SK-N-SH treated with all-trans-retinoic acid at 6 μM for 48 hours (cell line): ENCODE measurements at regions not wholly inside any gene's neighbourhood (a gene's known extent, or its start where the extent isn't known, plus 50 kb on each side); places are given as distances from the start of the nearest gene placed in this dataset.

ENCODE experiments used
- ATAC-seq: fragments of 200-7000 bp; cut with Tn5 transposase; 3 replicates; pipeline ENCODE4 v1.9.1; 2020; ENCODE audit warnings: mild to moderate bottlenecking, moderate library complexity
- ARNTL ChIP-seq: fragments of 450-650 bp; formaldehyde crosslinking; IDR thresholded peaks from 2 replicates; pipeline ENCODE4 v1.5.0; 2020; ENCODE audit warnings: low read depth, mild to moderate bottlenecking, moderate library complexity, borderline replicate concordance
- BACH2 ChIP-seq: fragments of 250-450 bp; sonication (Bioruptor Pico); IDR thresholded peaks from 2 replicates; pipeline ENCODE4 v1.9.0; 2021; ENCODE audit warnings: mild to moderate bottlenecking, borderline replicate concordance
- CREB5 ChIP-seq: fragments of 250-450 bp; sonication (Bioruptor Pico); IDR thresholded peaks from 2 replicates; pipeline ENCODE4 v1.5.1; 2020; ENCODE audit warnings: low read depth, mild to moderate bottlenecking, moderate library complexity
- CSDC2 ChIP-seq: fragments of 250-450 bp; sonication (Bioruptor Pico); IDR thresholded peaks from 2 replicates; pipeline ENCODE4 v1.5.0; 2020; ENCODE audit warnings: mild to moderate bottlenecking, moderate library complexity
- CSRNP3 ChIP-seq: fragments of 250-450 bp; sonication (Bioruptor Pico); IDR thresholded peaks from 2 replicates; pipeline ENCODE4 v1.5.1; 2021; ENCODE audit warnings: mild to moderate bottlenecking, moderate library complexity
- ESRRG ChIP-seq: fragments of 250-450 bp; sonication (Bioruptor Pico); IDR thresholded peaks from 2 replicates; pipeline ENCODE4 v1.6.1; 2021; ENCODE audit warnings: mild to moderate bottlenecking
- GLIS3 ChIP-seq: fragments of 250-450 bp; sonication (Bioruptor Pico); IDR thresholded peaks from 2 replicates; pipeline ENCODE4 v1.5.0; 2020; ENCODE audit warnings: mild to moderate bottlenecking, moderate library complexity
- ISL1 ChIP-seq: fragments of 250-450 bp; sonication (Bioruptor Pico); IDR thresholded peaks from 2 replicates; pipeline ENCODE4 v2.1.2; 2022; ENCODE audit warnings: mild to moderate bottlenecking, moderate library complexity
- OSR1 ChIP-seq: fragments of 250-450 bp; sonication (Bioruptor Pico); IDR thresholded peaks from 2 replicates; pipeline ENCODE4 v1.8.0; 2022; ENCODE audit warnings: moderate library complexity, mild to moderate bottlenecking, inconsistent platforms
- PATZ1 ChIP-seq: fragments of 250-450 bp; sonication (Bioruptor Pico); IDR thresholded peaks from 2 replicates; pipeline ENCODE4 v1.8.0; 2020; ENCODE audit warnings: mild to moderate bottlenecking, moderate library complexity, borderline replicate concordance
- POU6F1 ChIP-seq: fragments of 250-450 bp; sonication (Bioruptor Pico); IDR thresholded peaks from 2 replicates; pipeline ENCODE4 v1.8.0; 2021; ENCODE audit warnings: low read depth, mild to moderate bottlenecking, moderate library complexity, borderline replicate concordance
- PPARA ChIP-seq: fragments of 250-450 bp; sonication (Bioruptor Pico); IDR thresholded peaks from 2 replicates; pipeline ENCODE4 v1.5.0; 2020; ENCODE audit warnings: mild to moderate bottlenecking, borderline replicate concordance
- RARB ChIP-seq: fragments of 250-450 bp; sonication (Bioruptor Pico); IDR thresholded peaks from 2 replicates; pipeline ENCODE4 v1.8.0; 2021; ENCODE audit warnings: mild to moderate bottlenecking, moderate library complexity
- TCF4 ChIP-seq: fragments of 250-450 bp; sonication (Bioruptor Pico); IDR thresholded peaks from 2 replicates; pipeline ENCODE4 v1.8.0; 2021; ENCODE audit warnings: mild to moderate bottlenecking, moderate library complexity, borderline replicate concordance
- TSHZ2 ChIP-seq: fragments of 250-450 bp; sonication (Bioruptor Pico); IDR thresholded peaks from 2 replicates; pipeline ENCODE4 v1.5.0; 2020; ENCODE audit warnings: mild to moderate bottlenecking, moderate library complexity
- ZC3H10 ChIP-seq: fragments of 250-450 bp; sonication (Bioruptor Pico); IDR thresholded peaks from 2 replicates; pipeline ENCODE4 v1.5.1; 2021; ENCODE audit warnings: mild to moderate bottlenecking, moderate library complexity
- ZFP3 ChIP-seq: fragments of 250-450 bp; sonication (Bioruptor Pico); IDR thresholded peaks from 2 replicates; pipeline ENCODE4 v1.5.0; 2020; ENCODE audit warnings: mild to moderate bottlenecking, moderate library complexity
- ZFP30 ChIP-seq: fragments of 450-650 bp; formaldehyde crosslinking; IDR thresholded peaks from 2 replicates; pipeline ENCODE4 v1.5.0; 2022; ENCODE audit warnings: mild to moderate bottlenecking, moderate library complexity
- ZNF565 ChIP-seq: fragments of 450-650 bp; formaldehyde crosslinking; conservative IDR thresholded peaks from 2 replicates; pipeline ENCODE4 v1.5.0; 2020; ENCODE audit warnings: low read depth, mild to moderate bottlenecking, moderate library complexity
- ZNF70 ChIP-seq: fragments of 450-650 bp; formaldehyde crosslinking; IDR thresholded peaks from 2 replicates; pipeline ENCODE4 v1.5.0; 2020; ENCODE audit warnings: mild to moderate bottlenecking, moderate library complexity
- ZNF8 ChIP-seq: fragments of 450-650 bp; formaldehyde crosslinking; IDR thresholded peaks from 2 replicates; pipeline ENCODE4 v1.5.0; 2020; ENCODE audit warnings: mild to moderate bottlenecking, moderate library complexity

- TF ChIP-seq ZFP30 (CRISPR knock-in tag): no peak
- TF ChIP-seq ESRRG: no peak
- TF ChIP-seq CSRNP3 (CRISPR knock-in tag): no peak
- no peak for ATAC-seq
These were observed 747.6 kb downstream of the RFPL4B start for GRCh38 chr6:113094779-113095178.

- no peak for TF ChIP-seq ARNTL (CRISPR knock-in tag)
- no peak for TF ChIP-seq TSHZ2 (CRISPR knock-in tag)
- TF ChIP-seq ZNF565 (CRISPR knock-in tag): no peak
- TF ChIP-seq RARB (CRISPR knock-in tag): no peak
- TF ChIP-seq OSR1: no peak
- TF ChIP-seq ESRRG: no peak
- no peak for TF ChIP-seq BACH2
- no peak for TF ChIP-seq ISL1 (CRISPR knock-in tag)
- no peak for TF ChIP-seq ZFP30 (CRISPR knock-in tag)
- TF ChIP-seq TCF4 (CRISPR knock-in tag): no peak
- TF ChIP-seq CSDC2 (CRISPR knock-in tag): no peak
- TF ChIP-seq POU6F1 (CRISPR knock-in tag): no peak
- no peak for TF ChIP-seq CSRNP3 (CRISPR knock-in tag)
- TF ChIP-seq PATZ1 (CRISPR knock-in tag): no peak
- TF ChIP-seq CREB5: no peak
- no peak for TF ChIP-seq ZFP3 (CRISPR knock-in tag)
- ATAC-seq: no peak
These were observed 748.7 kb downstream of the RFPL4B start for GRCh38 chr6:113095841-113096240.

GRCh38 chr6:113102761-113103160, 754.4 kb upstream of the MARCKS start:
- TF ChIP-seq ZNF8 (no peak), GLIS3 (CRISPR knock-in tag) (no peak), ESRRG (no peak), ZFP3 (CRISPR knock-in tag) (no peak), ZFP30 (CRISPR knock-in tag) (no peak), BACH2 (no peak), ZNF70 (CRISPR knock-in tag) (no peak), CSDC2 (CRISPR knock-in tag) (no peak), RARB (CRISPR knock-in tag) (no peak), CSRNP3 (CRISPR knock-in tag) (no peak), ZC3H10 (CRISPR knock-in tag) (no peak), POU6F1 (CRISPR knock-in tag) (no peak), PPARA (CRISPR knock-in tag) (no peak)
- ATAC-seq: peak; percentile 42; the same call in 1 of the 3 replicates
